Endothelial cell of umbilical vein (primary cell): ENCODE measurements at regions not wholly inside any gene's neighbourhood (a gene's known extent, or its start where the extent isn't known, plus 50 kb on each side); places are given as distances from the start of the nearest gene placed in this dataset.

Source experiments
- BruUV-seq: library from RNA; stranded (reverse); fragments of 400-500 nt; replicated peaks from 2 replicates; lab custom pipeline; 2021; lab: Mats Ljungman, UMichigan
- CTCF ChIA-PET: fragments of 300-600, 350-600 bp; sonication (Branson Sonifier 250); formaldehyde crosslinking; loops from one replicate; lab custom pipeline; 2021; ENCODE audit warnings: antibody characterized with exemption, inconsistent platforms; lab: Charles Lee
- POLR2A ChIA-PET: fragments of 300-600, 350-600 bp; sonication (Branson Sonifier 250); formaldehyde crosslinking; loops from one replicate; lab custom pipeline; 2021; ENCODE audit warnings: antibody characterized with exemption, inconsistent platforms; lab: Charles Lee
- DNase-seq: peaks from one replicate; pipeline ENCODE4 v3.0.0-alpha.2; 2011; ENCODE audit warnings: low read depth, low spot score
- FAIRE-seq: peaks from 2 replicates; lab custom pipeline; 2011; peaks lifted over from hg19 to GRCh38; lab: Jason Lieb, UNC
- H2AFZ ChIP-seq: 2 replicates; pipeline ENCODE4 v1.6.0; 2012; ENCODE audit warnings: low read depth, low read length, control low read depth, inconsistent platforms
- H3K27ac ChIP-seq: 2 replicates; pipeline ENCODE4 v1.5.1; 2011; ENCODE audit warnings: low read depth, mild to moderate bottlenecking, control low read depth, low read length, moderate library complexity; ENCODE audit not compliant: insufficient read depth
- H3K27me3 ChIP-seq, 2 experiments: 2 replicates each; pipeline versions ENCODE4 v1.6.0 to v1.6.1; 2011; ENCODE audit warnings: low read length in 2 of 2, mixed read lengths in 1 of 2; ENCODE audit not compliant: control insufficient read depth in 2 of 2, insufficient read depth in 2 of 2
- H3K36me3 ChIP-seq, 2 experiments: 2 replicates in 1 of 2; 3 replicates in 1 of 2; pipeline ENCODE4 v1.5.1; 2011; ENCODE audit warnings: low read length in 2 of 2, mild to moderate bottlenecking in 1 of 2, moderate library complexity in 1 of 2; ENCODE audit not compliant: control insufficient read depth in 2 of 2, insufficient read depth in 2 of 2; ENCODE audit errors: extremely low read depth in 1 of 2
- H3K4me1 ChIP-seq: 3 replicates; pipeline ENCODE4 v1.5.1; 2011; ENCODE audit warnings: mild to moderate bottlenecking, low read length; ENCODE audit not compliant: control insufficient read depth, insufficient read depth; ENCODE audit errors: extremely low read depth
- H3K4me2 ChIP-seq: 2 replicates; pipeline ENCODE4 v1.6.1; 2011; ENCODE audit warnings: low read length, control low read depth, mixed read lengths; ENCODE audit not compliant: insufficient read depth
- H3K4me3 ChIP-seq, 3 experiments: fragments of 200-600 bp in 1 of 3; sonication (generic), shearing (Covaris generic) in 1 of 3; replicated peaks in 1 of 3; 2 replicates each; pipeline ENCODE4 v1.5.1; 2011 to 2016; ENCODE audit warnings: control low read depth in 3 of 3, low read length in 3 of 3, mild to moderate bottlenecking in 2 of 3, inconsistent platforms in 1 of 3, low read depth in 1 of 3, moderate library complexity in 1 of 3; ENCODE audit not compliant: insufficient read depth in 1 of 3
- H3K79me2 ChIP-seq: 2 replicates; pipeline ENCODE4 v1.6.0; 2012; ENCODE audit warnings: low read length, inconsistent platforms; ENCODE audit not compliant: control insufficient read depth, insufficient read depth
- H3K9ac ChIP-seq: replicated peaks from 2 replicates; pipeline ENCODE3; 2011; ENCODE audit warnings: low read length, control low read depth; ENCODE audit not compliant: insufficient read depth; ENCODE audit errors: extremely low read depth
- H3K9me1 ChIP-seq: replicated peaks from 3 replicates; pipeline ENCODE4 v1.6.0; 2011; ENCODE audit warnings: mild to moderate bottlenecking, low read length; ENCODE audit not compliant: control insufficient read depth, insufficient read depth; ENCODE audit errors: extremely low read depth
- H3K9me3 ChIP-seq: replicated peaks from 2 replicates; pipeline ENCODE4 v1.5.1; 2012; ENCODE audit warnings: low read length, inconsistent platforms; ENCODE audit not compliant: control insufficient read depth, insufficient read depth
- H4K20me1 ChIP-seq: replicated peaks from 2 replicates; pipeline ENCODE3; 2011; ENCODE audit warnings: mild to moderate bottlenecking, low read length; ENCODE audit not compliant: control insufficient read depth, insufficient read depth; ENCODE audit errors: extremely low read depth
- EZH2 ChIP-seq: IDR thresholded peaks from 2 replicates; pipeline ENCODE4 v1.6.1; 2012; ENCODE audit warnings: borderline replicate concordance, low read depth, mild to moderate bottlenecking, moderate library complexity, low read length, inconsistent platforms; ENCODE audit not compliant: severe bottlenecking
- FOS ChIP-seq: IDR thresholded peaks from 2 replicates; pipeline ENCODE4 v1.6.1; 2011; ENCODE audit warnings: mild to moderate bottlenecking, low read length, moderate library complexity, borderline replicate concordance; ENCODE audit not compliant: insufficient read depth
- GATA2 ChIP-seq: IDR thresholded peaks from 2 replicates; pipeline ENCODE4 v1.7.0; 2011; ENCODE audit warnings: low read depth, mild to moderate bottlenecking, moderate library complexity, mixed read lengths, low read length; ENCODE audit not compliant: insufficient read length, insufficient read depth
- JUN ChIP-seq: IDR thresholded peaks from 2 replicates; pipeline ENCODE4 v1.6.1; 2011; ENCODE audit warnings: borderline replicate concordance, low read depth; ENCODE audit not compliant: insufficient read length, insufficient read depth
- MYC ChIP-seq: IDR thresholded peaks from one replicate; pipeline ENCODE4 v1.6.1; 2011; ENCODE audit warnings: mild to moderate bottlenecking, low read depth, low read length
- POLR2A ChIP-seq: IDR thresholded peaks from 2 replicates; pipeline ENCODE4 v1.6.1; 2012; ENCODE audit warnings: low read depth, mild to moderate bottlenecking, control low read depth, low read length
- POLR2AphosphoS5 ChIP-seq: IDR thresholded peaks from 2 replicates; pipeline ENCODE4 v1.6.1; 2012; ENCODE audit warnings: low read depth, mild to moderate bottlenecking, control low read depth, low read length, moderate library complexity; ENCODE audit not compliant: insufficient read depth
- dilution Hi-C: fragments of 300-500 bp; cut with MboI; formaldehyde crosslinking; loops from one replicate; pipeline ENCODE4 v1.15.0; 2019; ENCODE audit warnings: low sequenced_read_pairs; ENCODE audit not compliant: extremely low pct_ligation_motif_present
- intact Hi-C: fragments of 100-400 bp; cut with micrococcal nuclease; formaldehyde crosslinking; loops from one replicate; pipeline ENCODE4 v1.10.0; 2022
- TF ChIP-seq, protein P1 (sequence below), 2 donors: IDR thresholded peaks; 1 replicate in 1 of 2; 2 replicates in 1 of 2; pipeline ENCODE4 v1.5.1; 2011; ENCODE audit warnings: low read length in 2 of 2, mild to moderate bottlenecking in 2 of 2, moderate library complexity in 2 of 2, control low read depth in 1 of 2, inconsistent platforms in 1 of 2, low read depth in 1 of 2; ENCODE audit not compliant: insufficient read depth in 1 of 2; ENCODE audit errors: extremely low read depth in 1 of 2
- TF ChIP-seq, protein P2 (sequence below): IDR thresholded peaks from 2 replicates; pipeline ENCODE4 v1.6.1; 2011; ENCODE audit not compliant: insufficient read depth, insufficient read length

DNA sequence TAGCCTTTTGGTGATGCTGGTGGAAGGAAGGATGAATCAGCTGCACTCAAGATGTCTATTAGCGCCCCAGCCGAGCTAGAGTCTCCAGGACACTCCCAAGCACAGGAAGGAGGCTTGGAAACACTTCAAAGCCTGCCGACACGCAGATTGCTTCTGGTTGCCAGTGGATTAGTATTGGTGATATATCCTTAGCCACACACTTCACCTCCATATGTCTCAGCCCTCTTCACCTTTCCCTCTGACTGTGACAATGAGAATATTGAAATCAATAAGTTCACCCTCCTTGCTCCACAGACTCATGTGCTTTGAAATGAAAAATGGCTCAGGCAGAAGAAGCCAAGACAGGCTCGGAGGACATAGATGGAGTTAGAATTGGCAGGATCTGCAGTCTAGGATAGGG lies 102.9 kb upstream of the LRRN1 start:
- no peaks in the 10 kb centered on the region for H3K36me3 ChIP-seq
- peaks cover 6% of the 10 kb centered on the region for H3K9me3 ChIP-seq
- no peaks in the 10 kb centered on the region for H4K20me1 ChIP-seq
- TF ChIP-seq EZH2 = no peak
- no peak for TF ChIP-seq JUN
- no peak for TF ChIP-seq POLR2A
- TF ChIP-seq POLR2AphosphoS5 = no peak
- TF ChIP-seq FOS = no peak
- no peak for TF ChIP-seq GATA2
- TF ChIP-seq, protein P1, sequence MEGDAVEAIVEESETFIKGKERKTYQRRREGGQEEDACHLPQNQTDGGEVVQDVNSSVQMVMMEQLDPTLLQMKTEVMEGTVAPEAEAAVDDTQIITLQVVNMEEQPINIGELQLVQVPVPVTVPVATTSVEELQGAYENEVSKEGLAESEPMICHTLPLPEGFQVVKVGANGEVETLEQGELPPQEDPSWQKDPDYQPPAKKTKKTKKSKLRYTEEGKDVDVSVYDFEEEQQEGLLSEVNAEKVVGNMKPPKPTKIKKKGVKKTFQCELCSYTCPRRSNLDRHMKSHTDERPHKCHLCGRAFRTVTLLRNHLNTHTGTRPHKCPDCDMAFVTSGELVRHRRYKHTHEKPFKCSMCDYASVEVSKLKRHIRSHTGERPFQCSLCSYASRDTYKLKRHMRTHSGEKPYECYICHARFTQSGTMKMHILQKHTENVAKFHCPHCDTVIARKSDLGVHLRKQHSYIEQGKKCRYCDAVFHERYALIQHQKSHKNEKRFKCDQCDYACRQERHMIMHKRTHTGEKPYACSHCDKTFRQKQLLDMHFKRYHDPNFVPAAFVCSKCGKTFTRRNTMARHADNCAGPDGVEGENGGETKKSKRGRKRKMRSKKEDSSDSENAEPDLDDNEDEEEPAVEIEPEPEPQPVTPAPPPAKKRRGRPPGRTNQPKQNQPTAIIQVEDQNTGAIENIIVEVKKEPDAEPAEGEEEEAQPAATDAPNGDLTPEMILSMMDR (IDR thresholded peaks at IDR 0.05; ENCODE audit: extremely low read depth in 1 of 2, insufficient read depth in 1 of 2, low read depth in 1 of 2, low read length in 2 of 2) = no peak
- no peak for TF ChIP-seq MYC
- TF ChIP-seq, protein P2, sequence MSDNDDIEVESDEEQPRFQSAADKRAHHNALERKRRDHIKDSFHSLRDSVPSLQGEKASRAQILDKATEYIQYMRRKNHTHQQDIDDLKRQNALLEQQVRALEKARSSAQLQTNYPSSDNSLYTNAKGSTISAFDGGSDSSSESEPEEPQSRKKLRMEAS = no peak
- H3K9me1 ChIP-seq = no peaks in the 10 kb centered on the region
- no peak overlapping the region for H3K4me2 ChIP-seq
- DNase-seq (no peak), FAIRE-seq (no peak)
- intact Hi-C loops (no loop called here), dilution Hi-C loops (no loop called here)
- H3K9ac ChIP-seq = no peak overlapping the region
- no peak overlapping the region for H3K4me3 ChIP-seq
- no peak overlapping the region for H3K27ac ChIP-seq
- no peak overlapping the region for H2AFZ ChIP-seq
- ChIA-PET CTCF (no interaction called here), POLR2A (no interaction called here)
- BruUV-seq = no TSS peak
- H3K79me2 ChIP-seq = no peaks in the 10 kb centered on the region
- no peaks in the 10 kb centered on the region for H3K27me3 ChIP-seq
- H3K4me1 ChIP-seq = no peaks in the 10 kb centered on the region
